HFF-Myc (cell line): ENCODE measurements at regions not wholly inside any gene's neighbourhood (a gene's known extent, or its start where the extent isn't known, plus 50 kb on each side); places are given as distances from the start of the nearest gene placed in this dataset.

Experiments used
- DNase-seq: peaks from one replicate; pipeline ENCODE4 v3.0.0-alpha.2; 2011; ENCODE audit warnings: low read depth; ENCODE audit errors: extremely low read depth
- H3K4me3 ChIP-seq: replicated peaks from 2 replicates; pipeline ENCODE4 v1.5.1; 2011; ENCODE audit warnings: low read depth, mild to moderate bottlenecking, control low read depth, low read length
- TF ChIP-seq, protein P1 (sequence below): IDR thresholded peaks from 2 replicates; pipeline ENCODE4 v1.5.1; 2012; ENCODE audit warnings: mild to moderate bottlenecking, low read depth, low read length, control low read depth; ENCODE audit errors: missing control alignments

DNA sequence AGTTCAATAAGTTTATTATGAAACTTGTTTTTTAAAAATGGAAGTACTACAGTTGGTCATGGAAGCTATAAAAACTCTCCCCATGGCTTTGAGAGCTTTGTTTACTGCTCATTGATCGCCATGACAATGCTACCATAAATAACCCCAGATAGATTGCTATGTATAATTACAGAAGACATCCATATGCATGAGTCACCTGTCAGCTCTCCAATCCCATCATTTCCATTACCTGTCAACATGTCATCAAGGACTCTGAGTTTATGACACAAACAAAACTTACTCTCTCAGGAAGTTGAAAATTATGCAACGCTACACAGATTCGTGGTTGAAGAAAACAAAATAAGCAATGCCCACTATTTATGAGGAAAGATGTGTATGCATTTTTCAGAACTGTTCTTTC is 144.4 kb downstream of the SEC23A start:
- no peak overlapping the region for H3K4me3 ChIP-seq
- TF ChIP-seq, protein P1, sequence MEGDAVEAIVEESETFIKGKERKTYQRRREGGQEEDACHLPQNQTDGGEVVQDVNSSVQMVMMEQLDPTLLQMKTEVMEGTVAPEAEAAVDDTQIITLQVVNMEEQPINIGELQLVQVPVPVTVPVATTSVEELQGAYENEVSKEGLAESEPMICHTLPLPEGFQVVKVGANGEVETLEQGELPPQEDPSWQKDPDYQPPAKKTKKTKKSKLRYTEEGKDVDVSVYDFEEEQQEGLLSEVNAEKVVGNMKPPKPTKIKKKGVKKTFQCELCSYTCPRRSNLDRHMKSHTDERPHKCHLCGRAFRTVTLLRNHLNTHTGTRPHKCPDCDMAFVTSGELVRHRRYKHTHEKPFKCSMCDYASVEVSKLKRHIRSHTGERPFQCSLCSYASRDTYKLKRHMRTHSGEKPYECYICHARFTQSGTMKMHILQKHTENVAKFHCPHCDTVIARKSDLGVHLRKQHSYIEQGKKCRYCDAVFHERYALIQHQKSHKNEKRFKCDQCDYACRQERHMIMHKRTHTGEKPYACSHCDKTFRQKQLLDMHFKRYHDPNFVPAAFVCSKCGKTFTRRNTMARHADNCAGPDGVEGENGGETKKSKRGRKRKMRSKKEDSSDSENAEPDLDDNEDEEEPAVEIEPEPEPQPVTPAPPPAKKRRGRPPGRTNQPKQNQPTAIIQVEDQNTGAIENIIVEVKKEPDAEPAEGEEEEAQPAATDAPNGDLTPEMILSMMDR: no peak
- DNase-seq: no peak

DNA sequence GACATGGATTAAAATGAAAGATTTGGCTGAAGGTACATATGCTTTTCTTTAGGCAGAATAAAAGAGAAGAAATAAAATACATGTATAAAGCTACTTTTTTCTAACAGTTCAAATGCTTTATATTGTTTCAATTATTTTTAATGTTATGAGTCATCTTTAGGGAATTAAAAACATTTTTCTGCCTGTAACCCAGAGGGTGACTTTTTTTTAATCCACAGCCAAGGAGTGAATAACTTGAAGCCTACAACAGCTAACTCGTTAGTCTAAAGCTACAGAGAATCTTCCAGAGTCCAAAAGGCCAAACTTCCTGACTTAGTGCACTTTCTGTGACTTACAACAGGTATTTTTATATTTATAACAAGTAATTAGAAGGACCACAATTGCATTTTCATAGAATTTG is 151.6 kb downstream of the SEC23A start:
- peak; percentile 44 for DNase-seq
- TF ChIP-seq, protein P1: no peak
- no peak overlapping the region for H3K4me3 ChIP-seq

DNA sequence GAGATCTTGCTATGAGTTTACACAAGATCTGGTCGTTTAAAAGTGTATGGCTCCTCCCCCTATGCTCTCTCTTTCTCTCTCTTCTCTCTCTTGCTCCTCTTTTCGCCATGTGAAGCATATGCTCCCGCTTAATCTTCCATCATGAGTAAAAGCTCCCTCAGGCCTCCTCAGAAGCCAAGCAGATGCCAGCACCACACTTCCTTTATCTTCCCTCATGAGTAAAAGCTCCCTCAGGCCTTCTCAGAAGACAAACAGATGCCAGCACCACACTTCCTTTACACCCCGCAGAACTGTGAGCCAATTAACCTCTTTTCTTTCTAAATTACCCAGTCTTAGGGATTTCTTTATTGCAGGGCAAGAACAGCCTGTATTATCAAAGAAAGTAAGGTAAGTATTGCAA is 152.4 kb downstream of the SEC23A start:
- TF ChIP-seq, protein P1: no peak
- DNase-seq: no peak

DNA sequence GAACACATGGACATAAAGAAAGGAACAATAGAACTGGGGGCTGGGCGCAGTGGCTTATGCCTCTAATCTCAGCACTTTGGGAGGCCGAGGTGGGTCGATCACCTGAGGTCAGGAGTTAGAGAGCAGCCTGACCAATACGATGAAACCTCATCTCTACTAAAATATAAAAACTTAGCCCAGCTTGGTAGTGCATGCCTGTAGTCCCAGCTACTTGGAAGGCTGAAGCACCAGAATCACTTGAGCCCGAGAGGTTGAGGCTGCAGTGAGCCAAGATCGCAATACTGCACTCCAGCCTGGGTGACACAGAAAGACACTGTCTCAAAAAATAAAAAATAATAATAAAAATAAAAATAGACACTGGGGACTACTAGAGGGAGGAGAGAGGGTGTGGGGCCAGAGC is 154.5 kb downstream of the SEC23A start:
- TF ChIP-seq, protein P1: no peak
- no peak overlapping the region for H3K4me3 ChIP-seq
- DNase-seq: no peak

More for the DNA sequence above, 152.4 kb downstream of the SEC23A start:
- H3K4me3 ChIP-seq: no peak overlapping the region

DNA sequence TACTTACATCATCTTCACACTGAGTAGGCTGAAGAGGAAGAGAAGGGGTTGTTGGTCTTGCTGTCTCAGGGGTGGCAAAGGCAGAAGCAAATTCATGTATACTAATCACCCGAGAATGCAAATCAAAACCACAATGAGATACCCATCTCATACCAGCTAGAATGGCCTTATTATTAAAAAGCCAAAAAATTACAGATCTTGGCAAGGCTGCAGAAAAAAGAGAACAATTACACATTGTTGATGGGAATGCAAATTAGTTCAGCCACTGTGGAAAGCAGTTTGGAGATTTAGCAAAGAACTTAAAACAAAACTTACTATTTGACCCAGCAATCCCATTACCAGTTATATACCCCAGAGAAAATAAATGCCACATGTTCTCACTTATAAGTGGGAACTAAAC is 154.9 kb downstream of the SEC23A start:
- no peak overlapping the region for H3K4me3 ChIP-seq
- DNase-seq: peak; percentile 25
- TF ChIP-seq, protein P1: no peak

DNA sequence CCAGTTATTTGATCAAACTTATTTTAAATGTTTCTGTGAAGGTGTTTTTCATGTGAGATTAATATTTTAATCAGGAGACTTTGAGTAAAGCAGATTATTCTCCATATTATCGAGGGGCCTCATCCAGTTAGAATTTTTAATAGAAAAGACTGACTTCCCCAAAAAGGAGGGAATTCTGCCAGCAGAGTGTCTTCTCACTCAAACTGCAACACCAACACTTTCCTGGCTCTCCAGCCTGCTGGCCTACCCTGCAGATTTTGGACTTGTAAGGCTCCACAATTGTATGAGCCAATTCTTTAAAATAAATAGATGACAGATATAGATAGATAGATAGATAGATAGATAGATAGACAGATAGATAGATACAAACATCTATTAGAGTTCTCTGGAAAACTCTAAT is 155.7 kb downstream of the SEC23A start:
- DNase-seq: no peak
- TF ChIP-seq, protein P1: no peak
- H3K4me3 ChIP-seq: no peak overlapping the region

DNA sequence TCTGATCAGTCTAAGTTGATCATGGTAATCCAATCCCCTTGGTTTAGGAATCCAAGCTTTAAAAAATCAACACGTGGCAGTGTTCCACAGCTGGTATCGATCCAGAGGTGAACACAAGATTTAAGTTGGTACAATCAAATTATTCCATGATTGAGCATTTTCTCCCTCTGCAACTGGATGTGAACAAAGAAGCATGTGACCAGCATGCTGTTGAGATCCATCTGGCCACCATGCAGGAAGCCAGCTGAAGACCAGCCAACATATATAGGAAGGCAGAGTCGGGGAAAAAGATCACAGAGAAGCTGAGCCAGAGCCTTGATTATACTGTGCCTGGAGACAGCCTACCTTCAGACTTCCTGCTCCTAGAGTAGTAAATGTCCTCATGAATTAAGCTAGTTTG is 158.3 kb downstream of the SEC23A start:
- TF ChIP-seq, protein P1: no peak
- DNase-seq: peak; percentile 29
- H3K4me3 ChIP-seq: no peak overlapping the region
